G401.6 (cell line): ENCODE measurements at regions not wholly inside any gene's neighbourhood (a gene's known extent, or its start where the extent isn't known, plus 50 kb on each side); places are given as distances from the start of the nearest gene placed in this dataset.
"Not testable (repeated sequence)": the region's sequence is repeated elsewhere in the genome, so short reads cannot be mapped to it uniquely, and the experiment has no call there.

Experiments used
- FAIRE-seq: peaks from 2 replicates; lab custom pipeline; 2012; peaks lifted over from hg19 to GRCh38; lab: Jason Lieb, UNC

DNA sequence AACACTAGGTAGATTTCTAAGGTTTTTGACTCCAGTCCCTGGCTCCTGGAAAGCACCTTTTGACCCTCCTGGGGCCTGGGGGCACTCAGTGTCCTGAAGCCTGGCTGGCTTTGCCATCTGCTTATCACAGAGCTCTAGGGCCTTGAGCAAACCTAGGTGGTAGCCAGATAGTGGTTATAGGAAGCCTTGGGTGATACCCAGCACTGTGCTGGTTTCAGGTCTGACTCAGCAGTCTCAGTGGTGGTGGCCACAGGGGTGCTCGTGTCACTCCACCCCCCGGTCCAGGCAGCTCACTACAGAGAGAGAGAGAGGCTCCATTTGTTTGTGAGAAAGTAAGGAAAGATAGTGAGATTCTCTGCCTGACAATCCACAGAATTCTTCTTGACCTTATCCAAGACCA is 195.8 kb upstream of the ZFP42 start:
- no peak for FAIRE-seq

DNA sequence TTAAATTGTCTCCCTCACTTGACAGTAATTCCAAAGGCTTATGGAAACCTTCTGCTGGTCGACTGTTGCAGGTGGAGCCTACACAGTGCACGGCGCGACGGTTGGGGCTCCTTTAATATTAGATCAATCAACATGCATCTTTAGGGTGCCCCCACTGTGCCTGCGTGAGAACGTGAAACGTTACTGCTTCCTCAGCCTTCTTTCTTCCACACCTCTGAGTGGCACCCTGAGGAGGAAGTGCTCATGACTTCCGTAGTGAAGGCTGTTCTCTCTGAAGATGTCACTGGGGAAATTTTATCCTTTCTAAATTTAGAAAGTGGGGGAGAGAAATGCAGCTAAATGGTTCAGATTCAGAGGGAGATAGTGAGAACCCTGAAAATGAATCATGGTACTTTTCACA is 184.0 kb upstream of the ZFP42 start:
- FAIRE-seq, result no peak

DNA sequence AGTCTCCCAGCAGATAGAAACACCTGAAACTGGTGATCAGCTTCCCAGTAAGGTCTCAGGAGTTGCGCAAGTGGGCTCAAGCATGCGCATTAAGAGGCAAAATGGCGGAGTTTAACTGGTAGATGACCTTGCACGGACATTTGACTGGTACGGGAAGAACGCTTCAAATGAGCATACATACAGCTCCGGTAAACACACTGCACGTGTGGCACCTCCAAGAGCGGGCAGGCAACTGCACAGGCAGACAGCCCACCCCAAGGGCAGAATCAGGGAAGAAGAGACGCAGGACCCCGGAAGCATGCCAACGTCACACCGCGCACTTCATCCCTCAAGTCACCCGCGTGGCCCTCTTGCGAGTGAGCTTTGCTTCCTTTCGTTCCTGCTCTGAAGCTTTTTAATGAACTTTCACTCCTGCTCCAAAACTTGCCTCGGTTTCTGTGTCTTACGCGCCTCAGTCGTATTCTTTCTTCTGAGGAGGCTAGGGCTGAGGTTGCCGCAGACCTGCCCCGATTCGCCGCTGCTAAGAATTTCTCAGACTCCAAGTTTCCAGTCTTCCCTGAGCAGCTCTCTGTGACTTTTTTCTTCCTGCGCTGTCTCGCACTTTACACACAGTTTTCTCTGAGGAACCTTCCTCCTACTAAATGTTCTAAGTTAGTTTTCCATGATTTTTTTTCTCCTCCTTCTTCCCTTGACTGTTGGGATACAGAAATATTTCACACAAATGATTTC is 180.7 kb upstream of the ZFP42 start:
- FAIRE-seq, result no peak

DNA sequence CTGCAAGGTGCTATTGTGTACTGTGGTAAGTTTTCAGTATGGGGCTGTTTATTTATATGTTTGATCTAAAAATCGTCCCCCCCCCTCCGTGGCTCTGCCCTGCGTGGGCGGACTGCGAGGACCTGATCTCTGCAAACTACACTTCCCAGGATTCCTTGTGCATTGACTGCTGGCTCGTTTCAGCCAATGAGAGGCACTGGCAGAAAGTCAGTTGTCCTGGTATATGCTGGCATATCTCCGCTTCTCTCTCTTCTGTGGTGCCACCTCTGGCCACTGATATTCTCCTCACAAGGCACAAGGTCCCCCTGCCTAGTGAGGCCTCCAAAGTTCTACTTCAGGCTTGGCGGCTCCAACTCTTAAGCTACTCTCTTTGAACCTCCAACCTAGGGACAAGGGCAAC is 168.8 kb upstream of the ZFP42 start:
- FAIRE-seq, result no peak

DNA sequence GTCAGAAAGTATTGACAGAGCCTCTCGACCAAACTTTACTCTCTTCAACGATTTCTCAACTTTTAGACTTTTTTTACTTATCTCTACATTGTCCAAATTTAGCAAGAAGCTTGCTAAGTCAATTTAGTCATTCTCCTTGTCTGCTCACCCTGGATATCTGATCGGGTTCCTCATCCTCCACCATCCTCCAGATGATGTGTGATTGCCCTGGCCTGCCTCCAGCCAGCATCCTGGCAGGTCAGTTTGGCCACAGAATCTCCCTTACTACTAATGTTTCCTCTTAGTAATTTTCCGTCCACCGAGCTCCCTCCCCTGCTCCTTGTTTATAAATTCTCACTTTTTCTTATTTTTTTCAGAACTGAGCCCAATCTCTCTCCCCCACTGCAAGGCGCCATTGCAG is 167.9 kb upstream of the ZFP42 start:
- no peak for FAIRE-seq

DNA sequence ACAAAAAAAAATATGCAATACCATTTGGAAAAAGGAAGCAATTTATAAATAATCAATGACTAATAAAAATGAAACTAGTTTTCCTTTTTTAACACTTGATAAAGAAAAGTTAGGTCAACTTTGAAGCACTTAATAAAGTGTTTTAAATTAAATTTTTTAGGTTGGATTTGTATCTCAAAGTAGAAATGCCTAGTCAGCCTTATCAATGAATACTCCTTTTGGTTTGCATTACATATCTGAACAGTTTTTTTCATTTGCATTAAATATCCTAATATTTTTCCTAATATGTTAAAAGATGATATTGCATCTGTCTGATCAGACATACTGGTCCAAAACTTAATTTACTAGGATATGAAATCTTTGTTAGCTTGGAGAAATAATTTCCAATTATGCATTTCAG is 155.8 kb upstream of the ZFP42 start:
- FAIRE-seq, result no peak

DNA sequence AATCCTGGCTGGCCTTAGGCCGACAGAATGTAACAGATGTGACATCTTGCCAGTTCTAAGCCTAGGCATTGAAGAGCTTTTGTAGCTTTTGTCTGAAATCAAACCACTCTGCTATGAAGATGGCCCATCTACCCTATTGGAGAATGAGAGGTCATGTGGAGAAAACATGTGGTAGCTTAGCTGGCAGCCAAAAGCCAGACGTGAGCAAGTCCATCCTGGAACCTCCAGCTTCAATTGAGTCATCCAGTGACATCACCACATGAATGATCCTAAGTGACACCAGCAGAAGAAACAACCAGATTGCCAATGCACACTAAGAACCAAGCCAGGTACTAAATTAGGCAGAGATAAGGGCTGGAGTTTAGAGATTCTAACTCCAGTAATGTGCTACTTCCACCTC is 154.8 kb upstream of the ZFP42 start:
- FAIRE-seq, result no peak

DNA sequence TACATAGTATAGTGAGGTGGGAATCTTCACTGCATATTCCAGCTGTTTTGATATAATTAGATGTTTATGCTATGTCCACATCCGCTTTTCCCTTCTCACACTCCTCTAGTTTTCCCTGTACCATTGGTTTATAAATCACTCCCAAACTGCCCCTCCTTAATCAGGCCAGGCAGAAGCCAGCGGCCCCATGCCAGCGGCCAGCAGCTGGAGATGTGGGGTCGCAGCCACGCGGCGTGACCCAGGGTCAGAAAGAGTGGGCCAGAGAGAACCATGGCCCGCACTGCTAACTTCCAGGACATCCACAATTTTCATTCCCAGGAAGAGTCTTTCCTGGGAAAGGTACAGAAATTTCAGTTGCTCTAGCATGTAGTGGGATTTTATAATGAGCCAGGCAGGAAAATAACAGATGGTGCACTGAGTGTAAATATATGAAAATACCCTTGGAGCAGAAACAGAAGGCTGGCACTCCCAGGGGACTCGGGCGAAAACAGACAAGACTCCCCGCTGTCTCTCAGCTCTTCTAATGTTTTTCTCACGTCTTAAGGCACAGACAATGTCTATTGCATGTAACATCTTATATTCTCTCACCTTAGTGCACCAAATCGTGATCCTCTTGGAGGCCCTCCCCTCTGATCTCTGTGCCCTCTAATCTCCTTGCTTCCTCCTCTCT is 145.9 kb upstream of the ZFP42 start:
- FAIRE-seq, result no peak

DNA sequence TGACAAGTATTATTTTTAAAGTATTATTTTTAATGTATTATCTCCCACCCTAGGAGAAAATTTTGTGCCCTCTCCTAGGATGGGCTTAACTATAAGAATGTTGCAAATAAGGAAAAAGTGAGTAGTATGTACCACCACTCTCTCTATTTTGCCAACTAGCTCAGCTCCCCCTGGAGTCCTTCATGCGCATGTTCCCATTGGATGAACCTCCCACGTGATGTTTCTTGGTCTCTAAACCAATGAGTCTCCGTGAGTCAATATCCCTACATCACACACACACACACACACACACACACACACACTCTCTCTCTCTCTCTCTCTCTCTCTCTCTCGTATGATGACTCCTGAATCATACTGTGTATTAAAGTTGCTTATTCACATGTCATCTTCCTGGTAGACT is 129.7 kb upstream of the ZFP42 start:
- no peak for FAIRE-seq

DNA sequence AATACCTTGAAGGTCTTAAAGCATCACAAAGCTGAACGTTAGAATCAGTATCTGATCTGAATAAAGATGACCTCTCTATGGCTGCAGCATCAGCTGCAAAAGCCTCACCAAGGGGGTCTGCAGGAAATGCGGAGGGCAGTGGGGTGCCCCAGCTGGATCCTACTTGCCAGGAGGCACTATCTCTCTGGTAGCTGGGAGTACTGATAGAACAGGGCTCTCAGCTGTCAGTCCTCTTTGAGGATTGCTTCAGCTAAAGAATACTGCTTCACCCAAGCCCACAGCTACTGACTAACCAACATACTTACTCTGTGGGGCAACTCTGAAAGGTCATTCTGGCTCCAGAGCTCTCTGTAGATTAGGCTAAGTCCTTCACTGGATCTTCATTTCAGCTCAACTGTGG is 112.5 kb upstream of the ZFP42 start:
- FAIRE-seq, result no peak

DNA sequence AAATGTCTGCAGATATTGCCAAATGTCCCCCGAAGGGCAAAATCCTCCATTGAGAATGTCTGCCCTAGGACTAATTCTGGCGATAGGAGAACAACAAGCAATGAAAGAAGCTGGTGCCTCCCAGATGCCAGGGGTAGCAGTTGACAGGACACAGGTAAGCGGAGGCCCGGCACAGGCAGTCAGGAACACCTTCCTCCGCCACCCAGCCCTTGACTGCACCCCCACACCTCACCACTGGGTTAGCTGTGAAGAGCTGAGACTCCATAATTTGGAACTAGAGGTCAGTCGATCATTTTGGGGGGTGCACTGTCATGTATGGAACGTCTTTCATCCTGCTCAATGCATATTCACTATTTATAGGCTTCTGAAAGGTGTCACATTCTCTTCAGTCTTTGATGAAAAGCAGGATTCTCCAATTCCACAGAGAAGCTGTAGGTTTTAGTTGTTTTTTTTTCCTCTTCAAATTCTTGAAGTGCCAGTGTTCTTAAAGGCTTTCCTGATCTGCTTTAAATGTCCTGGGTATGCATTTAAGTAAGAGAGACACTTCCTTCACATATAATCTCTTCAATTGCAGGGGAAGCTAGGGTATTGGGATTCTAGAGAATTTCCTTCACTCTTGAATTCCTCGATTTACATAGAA is 111.6 kb upstream of the ZFP42 start:
- FAIRE-seq, result no peak

DNA sequence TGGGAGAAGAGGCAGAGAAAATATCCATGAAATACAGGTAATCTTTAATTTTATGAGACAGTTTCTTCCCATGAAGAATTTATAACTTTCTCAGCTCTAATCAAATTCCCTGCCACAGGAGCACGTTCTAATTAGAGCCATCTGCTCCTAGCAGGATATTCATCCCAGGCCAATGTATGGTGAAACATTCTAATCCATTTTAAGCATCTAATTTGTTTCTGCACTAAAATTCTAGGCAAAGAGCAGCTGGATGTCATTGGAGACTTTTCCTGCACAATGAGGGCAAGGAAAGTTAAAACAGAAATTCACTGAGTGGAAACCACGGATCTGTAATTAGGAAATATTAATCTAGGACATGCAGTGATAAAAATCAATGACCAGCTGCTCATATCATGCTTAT is 107.7 kb upstream of the ZFP42 start:
- FAIRE-seq, result no peak

DNA sequence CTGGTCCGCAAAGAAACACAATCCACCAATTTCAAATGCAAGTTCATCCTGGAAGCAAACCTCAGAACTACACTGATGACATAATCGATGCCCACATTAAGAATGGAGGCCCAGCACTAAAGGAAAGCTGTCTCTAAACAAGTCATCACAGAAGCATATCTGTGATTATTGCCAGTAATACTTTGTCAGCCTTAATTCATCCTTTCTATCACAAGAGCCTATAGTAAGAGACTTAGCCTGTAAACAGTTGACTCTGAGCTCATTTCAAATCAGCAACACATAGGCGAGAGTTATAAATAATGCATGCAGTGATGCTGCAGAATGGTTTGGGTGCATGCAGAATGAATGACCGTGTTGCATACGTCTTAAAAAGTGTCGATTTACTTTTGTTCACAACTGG is 105.9 kb upstream of the ZFP42 start:
- no peak for FAIRE-seq

DNA sequence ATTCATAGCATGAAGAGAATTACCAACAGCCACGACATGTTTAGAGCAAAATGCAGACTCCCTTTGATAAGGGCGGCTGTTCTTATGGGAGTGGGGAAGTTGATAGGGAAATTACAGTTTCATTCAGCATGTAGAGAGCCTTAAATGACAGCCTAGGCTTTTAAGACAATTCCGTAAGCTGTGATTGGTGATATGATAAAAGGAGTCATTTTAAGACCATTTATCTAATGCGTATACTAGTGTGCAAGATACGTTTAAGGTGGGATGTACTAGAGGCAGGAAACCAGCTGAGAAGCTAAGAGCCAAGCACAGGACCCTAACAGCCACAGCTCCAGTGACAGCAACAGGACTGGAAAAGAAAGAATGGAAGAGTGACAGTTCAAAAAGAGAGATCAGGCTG is 102.2 kb upstream of the ZFP42 start:
- no peak for FAIRE-seq

DNA sequence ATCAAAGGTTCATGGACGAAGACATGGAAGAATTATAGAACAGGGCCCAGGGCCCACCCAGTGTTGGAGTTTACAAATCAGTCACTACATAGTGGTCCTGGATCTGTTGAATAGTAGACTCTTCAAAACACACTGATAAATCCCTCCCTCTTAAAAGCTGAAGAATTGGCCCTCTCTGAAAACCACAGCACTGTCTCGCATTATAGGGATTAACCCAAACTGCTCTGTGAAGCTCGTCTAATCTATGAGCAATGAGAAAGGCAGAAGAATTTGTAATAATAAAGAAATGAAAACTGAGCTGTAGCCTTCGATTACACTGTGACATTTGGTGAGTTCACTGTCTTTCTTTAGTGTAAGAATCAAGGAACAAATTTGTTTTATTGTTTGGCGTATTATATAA is 92.5 kb upstream of the ZFP42 start:
- no peak for FAIRE-seq

DNA sequence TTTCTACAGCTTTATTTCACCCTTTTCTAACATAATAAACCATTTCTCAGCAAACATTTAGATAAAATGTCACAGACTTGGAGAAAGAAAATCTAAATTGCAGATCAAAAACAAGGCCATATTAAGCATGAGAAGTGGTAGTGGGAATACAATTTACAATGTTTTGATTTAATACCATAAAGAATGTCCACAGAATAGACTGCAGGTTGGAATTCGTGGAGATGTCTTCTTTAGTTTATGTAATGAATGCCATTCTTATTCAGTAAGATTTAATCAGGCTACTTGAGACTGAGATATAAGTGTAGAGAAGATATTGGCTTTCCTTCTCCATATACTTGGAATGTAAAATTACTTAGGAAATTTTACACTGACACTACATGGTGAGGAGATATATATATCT is 91.9 kb upstream of the ZFP42 start:
- FAIRE-seq, result no peak

DNA sequence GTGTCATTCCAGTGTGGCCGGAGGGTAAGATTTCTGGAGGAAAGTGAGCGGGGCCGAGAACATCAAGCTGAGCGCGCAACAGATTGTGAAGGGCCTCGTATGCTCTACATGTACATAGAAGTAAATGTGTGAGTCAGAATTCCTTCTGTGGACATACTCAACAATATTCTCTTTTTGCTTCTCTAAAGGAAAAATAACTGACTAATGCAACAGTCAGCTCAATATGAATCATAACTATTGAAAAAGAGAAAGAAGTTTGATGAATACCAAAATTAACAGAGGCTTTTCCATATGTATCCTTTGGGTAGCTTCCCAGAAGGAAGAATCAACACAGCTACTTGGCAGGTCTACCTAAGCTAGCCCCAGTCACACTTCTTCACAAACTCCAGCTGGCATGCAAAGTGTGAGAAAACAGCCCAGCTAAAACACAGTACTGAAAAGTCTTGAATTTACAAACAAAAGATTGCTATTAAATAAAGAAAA is 87.5 kb upstream of the ZFP42 start:
- FAIRE-seq, result no peak

DNA sequence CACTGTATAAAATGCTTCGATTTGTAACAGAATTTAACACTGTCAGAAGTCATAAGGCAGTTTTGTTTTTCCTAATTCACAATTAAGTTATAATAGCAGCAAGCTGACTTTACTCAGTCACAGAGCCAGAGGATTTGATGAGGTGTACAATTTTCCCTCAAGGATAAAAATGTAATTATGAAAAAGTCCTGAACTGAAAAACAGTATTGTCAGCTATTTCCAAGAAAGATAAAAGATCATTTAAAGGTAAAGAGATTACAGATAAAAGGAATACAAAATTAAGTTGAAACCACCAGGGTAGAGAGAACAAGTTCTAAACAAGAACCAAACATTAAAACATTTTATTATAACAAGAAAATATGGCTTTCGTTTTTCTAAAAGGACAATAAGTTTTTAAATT is 86.8 kb upstream of the ZFP42 start:
- FAIRE-seq, result no peak

DNA sequence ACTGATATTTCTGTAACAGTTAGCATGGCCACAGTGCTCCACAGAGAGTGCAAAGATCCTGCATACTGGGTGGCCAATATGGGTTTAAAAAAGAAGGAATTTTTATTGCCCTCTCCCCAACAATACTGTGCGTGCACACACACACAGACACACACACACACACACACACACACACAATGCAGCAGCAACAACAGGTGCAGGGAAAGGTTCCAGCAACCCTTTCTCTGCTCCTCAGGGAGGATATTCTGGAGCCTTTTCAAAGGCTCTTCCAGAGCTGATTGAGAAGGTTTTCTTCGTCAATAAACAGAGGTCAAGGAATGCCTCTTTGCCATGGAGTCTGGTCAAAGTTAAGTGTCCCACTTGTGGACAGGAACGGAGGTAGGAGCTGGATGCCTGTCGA is 84.8 kb upstream of the ZFP42 start:
- FAIRE-seq, result no peak

DNA sequence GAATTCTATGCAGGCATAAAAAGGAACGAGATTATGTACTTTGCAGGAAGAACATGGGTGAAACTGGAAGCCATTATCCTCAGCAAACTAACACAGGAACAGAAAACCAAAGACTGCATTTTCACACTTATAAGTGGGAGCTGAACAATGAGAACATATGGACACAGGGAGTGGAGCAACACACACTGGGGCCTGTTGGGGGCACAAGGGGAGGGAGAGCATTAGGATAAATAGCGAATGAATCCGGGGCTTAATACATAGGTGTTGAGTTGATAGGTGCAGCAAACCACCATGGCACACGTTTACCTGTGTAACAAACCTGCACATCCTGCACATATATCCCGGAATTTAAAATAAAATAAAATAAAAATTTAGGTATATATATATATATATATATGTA is 80.2 kb upstream of the ZFP42 start:
- not testable (repeated sequence) for FAIRE-seq

DNA sequence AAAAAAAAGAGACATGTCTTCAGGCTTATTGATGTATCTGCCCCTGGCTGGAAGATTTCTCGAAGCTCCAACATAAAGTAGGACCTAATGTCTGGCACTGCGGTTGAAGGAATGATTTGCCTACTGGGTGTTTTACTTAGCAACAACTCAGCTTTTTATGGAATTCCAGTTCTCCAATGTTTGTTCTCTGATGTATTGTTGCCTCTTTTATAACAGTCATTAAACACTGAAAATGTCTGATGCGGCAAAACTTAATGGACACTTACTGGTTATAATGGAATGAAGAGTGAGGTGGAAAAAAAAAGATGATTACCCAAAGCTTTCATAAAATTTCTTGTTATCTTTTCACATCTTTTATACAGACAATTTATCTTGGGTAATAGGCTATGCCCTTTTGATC is 75.6 kb upstream of the ZFP42 start:
- no peak for FAIRE-seq

DNA sequence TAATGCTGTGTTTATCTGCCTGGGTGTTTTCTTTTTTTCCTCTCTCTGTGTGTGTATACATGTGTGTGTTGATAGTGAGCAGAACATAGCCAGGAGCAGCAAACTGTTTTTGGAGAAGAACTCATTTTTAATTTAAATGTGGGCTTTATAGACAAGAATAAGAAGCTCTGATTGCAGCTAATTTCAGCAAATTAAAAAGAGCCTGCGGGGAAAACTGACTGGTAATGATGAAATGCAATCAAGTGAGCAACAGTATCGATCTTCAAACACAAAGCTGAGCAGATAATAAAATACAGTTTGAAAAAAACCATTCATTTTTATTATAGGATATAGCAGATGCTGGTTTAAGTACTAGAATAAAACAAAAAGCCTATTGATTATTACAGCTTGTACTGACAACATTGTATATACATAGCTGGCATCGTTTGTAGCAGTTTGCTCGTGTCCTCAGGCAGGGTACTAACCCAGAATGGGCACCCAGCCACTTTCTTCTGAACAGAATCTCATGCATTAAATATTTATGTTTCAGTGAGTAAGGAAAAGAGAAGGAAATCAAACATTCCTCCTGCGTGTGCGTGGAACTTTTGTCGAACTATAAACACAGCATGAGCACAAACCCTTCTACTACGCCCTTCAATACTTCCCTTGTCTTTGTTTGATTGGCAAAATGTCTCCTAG is 73.5 kb upstream of the ZFP42 start:
- FAIRE-seq, result no peak

DNA sequence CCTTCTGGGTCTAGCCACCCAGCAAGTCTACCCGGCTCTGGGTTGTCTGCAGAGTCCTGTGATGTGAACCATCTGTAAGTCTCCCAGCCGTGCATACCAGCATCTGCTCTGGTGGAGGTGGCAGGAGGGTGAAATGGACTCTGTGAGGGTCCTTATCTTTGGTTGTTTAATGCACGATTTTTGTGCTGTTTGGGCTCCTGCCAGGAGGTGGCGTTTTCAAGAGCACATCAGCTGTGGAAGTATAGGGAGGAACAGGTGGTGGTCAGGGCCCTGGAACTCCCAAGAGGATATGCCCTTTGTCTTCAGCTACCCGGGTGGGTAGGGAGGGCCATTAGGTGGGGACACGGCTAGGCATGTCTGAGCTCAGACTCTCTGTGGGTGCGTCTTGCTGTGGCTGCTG is 66.5 kb upstream of the ZFP42 start:
- FAIRE-seq, result no peak
